ENCODE measurements at regions not wholly inside any gene's neighbourhood (a gene's known extent, or its start where the extent isn't known, plus 50 kb on each side); places are given as distances from the start of the nearest gene placed in this dataset.

DNA sequence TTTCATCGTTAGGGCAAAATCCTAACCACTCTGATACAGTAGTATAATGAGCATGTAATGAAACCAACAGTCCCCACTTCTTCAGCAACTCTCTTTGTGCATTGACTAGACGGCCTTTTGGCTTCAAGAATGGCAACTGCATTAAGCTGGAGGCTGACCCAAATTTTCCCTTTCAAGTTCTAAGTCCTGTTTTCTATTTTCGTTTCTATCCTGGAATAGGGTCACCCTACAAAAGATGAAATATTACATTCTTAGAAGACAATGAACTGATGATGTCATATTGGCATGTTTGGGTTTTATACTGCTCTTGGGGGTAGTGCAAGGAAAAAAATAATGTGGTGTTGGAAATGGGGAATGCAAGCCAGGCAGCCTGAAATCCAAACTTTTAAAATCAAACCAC, 254.4 kb downstream of the ETAA1 start:
- H3K27me3 Mint-ChIP-seq, result peaks cover 4% of the 10 kb centered on the region
- H3K4me1 Mint-ChIP-seq (ENCODE audit: low read depth), result no peaks in the 10 kb centered on the region
- intact Hi-C loops (cut with micrococcal nuclease), result no loop called here
- no peaks in the 10 kb centered on the region for H3K36me3 Mint-ChIP-seq (ENCODE audit: low read depth)
- no peak for ATAC-seq
- POLR2A ChIA-PET, result no interaction called here
- no peak for DNase-seq
- H3K4me3 Mint-ChIP-seq, result no peak overlapping the region
- TF ChIP-seq CTCF (IDR thresholded peaks at IDR 0.05), result no peak
- H3K27ac Mint-ChIP-seq, result no peak overlapping the region
- peaks cover 14% of the 10 kb centered on the region for H3K9me3 Mint-ChIP-seq
- CTCF ChIA-PET, result interaction anchor here (1.8 kb wide), 1 partner anchor 17 kb away, joined by 5 read pairs; no protein-coding TSS in a partner anchor

- TF ChIP-seq CTCF (IDR thresholded peaks at IDR 0.05), result no peak
- Mint-ChIP-seq H3K27ac (no peak overlapping the region), H3K9me3 (peaks cover 7% of the 10 kb centered on the region), H3K27me3 (peaks cover 4% of the 10 kb centered on the region), H3K4me3 (no peak overlapping the region), H3K4me1 (ENCODE audit: low read depth) (no peaks in the 10 kb centered on the region), H3K36me3 (ENCODE audit: low read depth) (no peaks in the 10 kb centered on the region)
- DNase-seq (no peak), ATAC-seq (no peak)
- POLR2A ChIA-PET, result no interaction called here
- CTCF ChIA-PET, result no interaction called here
- intact Hi-C loops (cut with micrococcal nuclease), result no loop called here
These were observed 255.5 kb downstream of the ETAA1 start for GRCh38 chr2:67652679-67653078.

DNA sequence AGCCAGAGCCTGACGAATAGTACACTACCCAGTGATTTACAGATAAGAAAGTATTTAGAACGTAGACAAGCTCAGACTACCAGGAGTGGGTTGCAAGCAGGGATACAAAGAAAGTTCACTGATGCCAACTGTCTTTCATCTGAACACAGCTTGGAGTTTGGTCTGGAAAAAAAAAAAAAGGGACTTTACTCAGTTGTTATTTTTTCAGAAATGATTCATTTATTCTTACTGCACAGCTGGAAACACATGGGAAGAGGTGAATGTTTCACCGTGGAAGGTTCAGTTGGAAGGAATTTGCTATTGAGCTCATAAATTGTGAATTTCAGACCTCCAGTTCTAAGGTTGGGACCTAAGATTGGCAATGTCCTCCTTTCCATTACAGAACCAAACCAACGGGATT, 259.7 kb downstream of the ETAA1 start:
- intact Hi-C loops (cut with micrococcal nuclease), result no loop called here
- no peaks in the 10 kb centered on the region for H3K4me1 Mint-ChIP-seq (ENCODE audit: low read depth)
- H3K27ac Mint-ChIP-seq, result no peak overlapping the region
- POLR2A ChIA-PET, result no interaction called here
- ATAC-seq (no peak), DNase-seq (no peak)
- H3K4me3 Mint-ChIP-seq, result no peak overlapping the region
- peaks cover 7% of the 10 kb centered on the region for H3K9me3 Mint-ChIP-seq
- peaks cover 3% of the 10 kb centered on the region for H3K27me3 Mint-ChIP-seq
- no peak for TF ChIP-seq CTCF (IDR thresholded peaks at IDR 0.05)
- CTCF ChIA-PET, result no interaction called here
- H3K36me3 Mint-ChIP-seq (ENCODE audit: low read depth), result no peaks in the 10 kb centered on the region

DNA sequence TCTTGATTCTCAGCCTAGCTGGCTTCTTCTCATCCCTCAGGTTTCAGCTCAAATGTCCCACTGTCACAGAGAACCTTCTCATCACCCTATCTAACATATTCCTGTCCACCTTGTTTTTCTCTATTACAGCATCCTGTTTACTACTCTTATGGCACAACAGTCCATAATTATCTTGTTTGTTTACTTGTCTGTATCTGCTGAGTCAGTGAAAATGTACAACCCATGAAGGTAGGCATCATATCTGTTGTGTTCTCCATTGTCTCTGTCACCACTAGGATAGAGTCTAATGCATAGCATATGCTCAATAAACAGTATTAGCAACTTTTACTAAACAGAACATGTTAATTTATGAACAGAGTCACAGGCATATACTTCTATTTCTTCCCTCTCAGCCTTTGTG, 261.7 kb downstream of the ETAA1 start:
- intact Hi-C loops (cut with micrococcal nuclease), result no loop called here

GRCh38 chr2:67660015-67660602, 263.0 kb downstream of the ETAA1 start:
- DNase-seq, result no peak
- Mint-ChIP-seq H3K27me3 (no peaks in the 10 kb centered on the region), H3K4me1 (ENCODE audit: low read depth) (no peaks in the 10 kb centered on the region), H3K36me3 (ENCODE audit: low read depth) (no peaks in the 10 kb centered on the region), H3K4me3 (no peak overlapping the region), H3K9me3 (peaks cover 2% of the 10 kb centered on the region), H3K27ac (no peak overlapping the region)
- CTCF ChIA-PET, result no interaction called here
- POLR2A ChIA-PET, result no interaction called here
- intact Hi-C loops (cut with micrococcal nuclease), result no loop called here
- no peak for ATAC-seq
- no peak for TF ChIP-seq CTCF (IDR thresholded peaks at IDR 0.05)

More for the DNA sequence above, 261.7 kb downstream of the ETAA1 start:
- Mint-ChIP-seq H3K9me3 (peaks cover 3% of the 10 kb centered on the region), H3K27me3 (no peaks in the 10 kb centered on the region), H3K4me1 (ENCODE audit: low read depth) (no peaks in the 10 kb centered on the region), H3K4me3 (no peak overlapping the region), H3K36me3 (ENCODE audit: low read depth) (no peaks in the 10 kb centered on the region), H3K27ac (no peak overlapping the region)
- ATAC-seq (no peak), DNase-seq (no peak)
- POLR2A ChIA-PET, result no interaction called here
- CTCF ChIA-PET, result no interaction called here
- no peak for TF ChIP-seq CTCF (IDR thresholded peaks at IDR 0.05)
